ENCODE measurements at regions not wholly inside any gene's neighbourhood (a gene's known extent, or its start where the extent isn't known, plus 50 kb on each side); places are given as distances from the start of the nearest gene placed in this dataset.

DNA sequence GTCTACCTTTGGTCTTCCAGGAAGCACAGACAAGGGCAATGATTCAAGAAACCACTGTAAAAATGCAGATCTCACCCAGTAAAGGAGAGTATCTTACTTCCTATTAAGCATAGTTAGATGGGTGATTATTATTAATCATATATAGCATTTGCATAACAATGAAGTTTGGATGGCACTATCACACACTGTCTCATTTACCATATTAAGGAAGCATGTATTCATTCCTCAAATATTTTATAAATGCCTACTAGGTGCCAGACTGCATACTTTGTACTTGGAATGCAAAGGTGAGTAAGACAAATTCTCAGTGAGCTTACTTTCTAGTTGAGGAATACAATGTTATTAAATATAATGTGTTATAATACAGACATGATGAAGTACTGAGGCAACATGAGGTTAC, 53.9 kb upstream of the SKAP2 start (continued):
- TF ChIP-seq, protein P1, sequence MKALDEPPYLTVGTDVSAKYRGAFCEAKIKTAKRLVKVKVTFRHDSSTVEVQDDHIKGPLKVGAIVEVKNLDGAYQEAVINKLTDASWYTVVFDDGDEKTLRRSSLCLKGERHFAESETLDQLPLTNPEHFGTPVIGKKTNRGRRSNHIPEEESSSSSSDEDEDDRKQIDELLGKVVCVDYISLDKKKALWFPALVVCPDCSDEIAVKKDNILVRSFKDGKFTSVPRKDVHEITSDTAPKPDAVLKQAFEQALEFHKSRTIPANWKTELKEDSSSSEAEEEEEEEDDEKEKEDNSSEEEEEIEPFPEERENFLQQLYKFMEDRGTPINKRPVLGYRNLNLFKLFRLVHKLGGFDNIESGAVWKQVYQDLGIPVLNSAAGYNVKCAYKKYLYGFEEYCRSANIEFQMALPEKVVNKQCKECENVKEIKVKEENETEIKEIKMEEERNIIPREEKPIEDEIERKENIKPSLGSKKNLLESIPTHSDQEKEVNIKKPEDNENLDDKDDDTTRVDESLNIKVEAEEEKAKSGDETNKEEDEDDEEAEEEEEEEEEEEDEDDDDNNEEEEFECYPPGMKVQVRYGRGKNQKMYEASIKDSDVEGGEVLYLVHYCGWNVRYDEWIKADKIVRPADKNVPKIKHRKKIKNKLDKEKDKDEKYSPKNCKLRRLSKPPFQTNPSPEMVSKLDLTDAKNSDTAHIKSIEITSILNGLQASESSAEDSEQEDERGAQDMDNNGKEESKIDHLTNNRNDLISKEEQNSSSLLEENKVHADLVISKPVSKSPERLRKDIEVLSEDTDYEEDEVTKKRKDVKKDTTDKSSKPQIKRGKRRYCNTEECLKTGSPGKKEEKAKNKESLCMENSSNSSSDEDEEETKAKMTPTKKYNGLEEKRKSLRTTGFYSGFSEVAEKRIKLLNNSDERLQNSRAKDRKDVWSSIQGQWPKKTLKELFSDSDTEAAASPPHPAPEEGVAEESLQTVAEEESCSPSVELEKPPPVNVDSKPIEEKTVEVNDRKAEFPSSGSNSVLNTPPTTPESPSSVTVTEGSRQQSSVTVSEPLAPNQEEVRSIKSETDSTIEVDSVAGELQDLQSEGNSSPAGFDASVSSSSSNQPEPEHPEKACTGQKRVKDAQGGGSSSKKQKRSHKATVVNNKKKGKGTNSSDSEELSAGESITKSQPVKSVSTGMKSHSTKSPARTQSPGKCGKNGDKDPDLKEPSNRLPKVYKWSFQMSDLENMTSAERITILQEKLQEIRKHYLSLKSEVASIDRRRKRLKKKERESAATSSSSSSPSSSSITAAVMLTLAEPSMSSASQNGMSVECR (CRISPR knock-in tag; IDR thresholded peaks at IDR 0.05; ENCODE audit: borderline replicate concordance): no peak

DNA sequence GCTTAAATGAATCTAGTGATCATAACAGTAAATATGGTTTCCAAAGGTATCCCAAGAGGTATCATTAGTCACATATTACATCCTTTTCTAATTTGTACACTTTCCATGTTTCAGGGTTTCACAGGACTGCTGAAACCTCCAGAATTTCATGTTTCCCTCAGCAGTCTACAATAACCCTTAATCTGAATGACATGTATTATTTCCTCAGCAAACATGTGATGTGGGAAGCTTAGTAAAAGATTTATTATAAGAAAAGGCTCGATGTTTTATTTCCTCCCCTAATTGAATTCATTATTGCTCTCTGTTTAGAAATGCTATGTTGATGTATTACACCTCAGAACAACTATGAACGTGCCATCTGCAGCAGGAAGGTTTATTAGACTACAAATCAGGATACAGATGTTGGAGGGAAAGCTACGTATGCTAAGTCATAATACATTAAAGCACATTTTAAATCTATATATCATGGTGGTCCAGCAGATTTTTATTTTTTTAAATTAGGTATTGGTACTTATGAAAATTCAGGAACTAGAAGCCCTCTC, 52.5 kb upstream of the SKAP2 start:
- CTCF ChIA-PET: no interaction called here
- peaks cover 20% of the 10 kb centered on the region for H3K4me1 Mint-ChIP-seq
- TF ChIP-seq, protein P2, sequence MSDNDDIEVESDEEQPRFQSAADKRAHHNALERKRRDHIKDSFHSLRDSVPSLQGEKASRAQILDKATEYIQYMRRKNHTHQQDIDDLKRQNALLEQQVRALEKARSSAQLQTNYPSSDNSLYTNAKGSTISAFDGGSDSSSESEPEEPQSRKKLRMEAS (CRISPR knock-in tag; IDR thresholded peaks at IDR 0.05): no peak
- no peaks in the 10 kb centered on the region for H3K9me3 Mint-ChIP-seq
- ATAC-seq: no peak
- H3K4me3 Mint-ChIP-seq: no peak overlapping the region
- no peaks in the 10 kb centered on the region for H3K27me3 Mint-ChIP-seq (ENCODE audit: low read depth)
- POLR2A ChIA-PET: no interaction called here
- DNase-seq (ENCODE audit: low spot score): no peak
- no peak overlapping the region for H3K27ac Mint-ChIP-seq
- H3K36me3 Mint-ChIP-seq: no peaks in the 10 kb centered on the region

DNA sequence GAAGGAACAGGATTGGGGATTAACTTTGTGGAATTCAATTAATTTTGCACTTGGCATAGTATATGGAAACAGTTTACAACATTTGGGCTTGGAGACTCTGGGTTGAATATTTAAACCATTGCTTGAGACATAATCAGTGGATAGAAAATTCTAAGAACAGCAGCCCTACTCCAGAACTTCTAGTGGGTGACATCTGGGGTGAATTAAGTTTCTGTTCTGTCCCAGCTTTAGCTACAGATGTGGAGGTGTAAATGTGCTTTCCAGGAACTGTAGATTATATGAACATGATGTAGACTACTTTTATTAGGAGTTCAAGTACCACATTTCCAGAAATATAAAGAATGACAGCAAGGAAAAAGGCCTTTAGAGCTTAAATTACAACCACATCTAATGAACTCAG, 51.9 kb upstream of the SKAP2 start:
- Mint-ChIP-seq H3K4me1 (peaks cover 20% of the 10 kb centered on the region), H3K27ac (no peak overlapping the region), H3K9me3 (no peaks in the 10 kb centered on the region), H3K27me3 (ENCODE audit: low read depth) (no peaks in the 10 kb centered on the region), H3K36me3 (no peaks in the 10 kb centered on the region), H3K4me3 (no peak overlapping the region)
- DNase-seq (ENCODE audit: low spot score): no peak
- no peak for ATAC-seq
- POLR2A ChIA-PET: no interaction called here
- CTCF ChIA-PET: no interaction called here
- TF ChIP-seq, protein P3, sequence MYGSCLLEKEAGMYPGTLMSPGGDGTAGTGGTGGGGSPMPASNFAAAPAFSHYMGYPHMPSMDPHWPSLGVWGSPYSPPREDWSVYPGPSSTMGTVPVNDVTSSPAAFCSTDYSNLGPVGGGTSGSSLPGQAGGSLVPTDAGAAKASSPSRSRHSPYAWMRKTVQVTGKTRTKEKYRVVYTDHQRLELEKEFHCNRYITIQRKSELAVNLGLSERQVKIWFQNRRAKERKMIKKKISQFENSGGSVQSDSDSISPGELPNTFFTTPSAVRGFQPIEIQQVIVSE (CRISPR knock-in tag; IDR thresholded peaks at IDR 0.05; ENCODE audit: borderline replicate concordance): no peak
- TF ChIP-seq, protein P4, sequence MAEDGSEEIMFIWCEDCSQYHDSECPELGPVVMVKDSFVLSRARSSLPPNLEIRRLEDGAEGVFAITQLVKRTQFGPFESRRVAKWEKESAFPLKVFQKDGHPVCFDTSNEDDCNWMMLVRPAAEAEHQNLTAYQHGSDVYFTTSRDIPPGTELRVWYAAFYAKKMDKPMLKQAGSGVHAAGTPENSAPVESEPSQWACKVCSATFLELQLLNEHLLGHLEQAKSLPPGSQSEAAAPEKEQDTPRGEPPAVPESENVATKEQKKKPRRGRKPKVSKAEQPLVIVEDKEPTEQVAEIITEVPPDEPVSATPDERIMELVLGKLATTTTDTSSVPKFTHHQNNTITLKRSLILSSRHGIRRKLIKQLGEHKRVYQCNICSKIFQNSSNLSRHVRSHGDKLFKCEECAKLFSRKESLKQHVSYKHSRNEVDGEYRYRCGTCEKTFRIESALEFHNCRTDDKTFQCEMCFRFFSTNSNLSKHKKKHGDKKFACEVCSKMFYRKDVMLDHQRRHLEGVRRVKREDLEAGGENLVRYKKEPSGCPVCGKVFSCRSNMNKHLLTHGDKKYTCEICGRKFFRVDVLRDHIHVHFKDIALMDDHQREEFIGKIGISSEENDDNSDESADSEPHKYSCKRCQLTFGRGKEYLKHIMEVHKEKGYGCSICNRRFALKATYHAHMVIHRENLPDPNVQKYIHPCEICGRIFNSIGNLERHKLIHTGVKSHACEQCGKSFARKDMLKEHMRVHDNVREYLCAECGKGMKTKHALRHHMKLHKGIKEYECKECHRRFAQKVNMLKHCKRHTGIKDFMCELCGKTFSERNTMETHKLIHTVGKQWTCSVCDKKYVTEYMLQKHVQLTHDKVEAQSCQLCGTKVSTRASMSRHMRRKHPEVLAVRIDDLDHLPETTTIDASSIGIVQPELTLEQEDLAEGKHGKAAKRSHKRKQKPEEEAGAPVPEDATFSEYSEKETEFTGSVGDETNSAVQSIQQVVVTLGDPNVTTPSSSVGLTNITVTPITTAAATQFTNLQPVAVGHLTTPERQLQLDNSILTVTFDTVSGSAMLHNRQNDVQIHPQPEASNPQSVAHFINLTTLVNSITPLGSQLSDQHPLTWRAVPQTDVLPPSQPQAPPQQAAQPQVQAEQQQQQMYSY (CRISPR knock-in tag; IDR thresholded peaks at IDR 0.05): no peak
- TF ChIP-seq, protein P5, sequence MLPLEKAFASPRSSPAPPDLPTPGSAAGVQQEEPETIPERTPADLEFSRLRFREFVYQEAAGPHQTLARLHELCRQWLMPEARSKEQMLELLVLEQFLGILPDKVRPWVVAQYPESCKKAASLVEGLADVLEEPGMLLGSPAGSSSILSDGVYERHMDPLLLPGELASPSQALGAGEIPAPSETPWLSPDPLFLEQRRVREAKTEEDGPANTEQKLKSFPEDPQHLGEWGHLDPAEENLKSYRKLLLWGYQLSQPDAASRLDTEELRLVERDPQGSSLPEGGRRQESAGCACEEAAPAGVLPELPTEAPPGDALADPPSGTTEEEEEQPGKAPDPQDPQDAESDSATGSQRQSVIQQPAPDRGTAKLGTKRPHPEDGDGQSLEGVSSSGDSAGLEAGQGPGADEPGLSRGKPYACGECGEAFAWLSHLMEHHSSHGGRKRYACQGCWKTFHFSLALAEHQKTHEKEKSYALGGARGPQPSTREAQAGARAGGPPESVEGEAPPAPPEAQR (CRISPR knock-in tag; IDR thresholded peaks at IDR 0.05): no peak
- TF ChIP-seq OVOL2 (CRISPR knock-in tag; IDR thresholded peaks at IDR 0.05; ENCODE audit: borderline replicate concordance) (no peak), CREB1 (CRISPR knock-in tag; IDR thresholded peaks at IDR 0.05) (no peak), NR2C2 (CRISPR knock-in tag; IDR thresholded peaks at IDR 0.05) (no peak), CBFB (CRISPR knock-in tag; IDR thresholded peaks at IDR 0.05; ENCODE audit: low read depth) (no peak), ZNF121 (CRISPR knock-in tag; IDR thresholded peaks at IDR 0.05) (no peak), FOXK1 (CRISPR knock-in tag; IDR thresholded peaks at IDR 0.05) (no peak), ZNF416 (CRISPR knock-in tag; IDR thresholded peaks at IDR 0.05) (no peak)
- TF ChIP-seq, protein P6, sequence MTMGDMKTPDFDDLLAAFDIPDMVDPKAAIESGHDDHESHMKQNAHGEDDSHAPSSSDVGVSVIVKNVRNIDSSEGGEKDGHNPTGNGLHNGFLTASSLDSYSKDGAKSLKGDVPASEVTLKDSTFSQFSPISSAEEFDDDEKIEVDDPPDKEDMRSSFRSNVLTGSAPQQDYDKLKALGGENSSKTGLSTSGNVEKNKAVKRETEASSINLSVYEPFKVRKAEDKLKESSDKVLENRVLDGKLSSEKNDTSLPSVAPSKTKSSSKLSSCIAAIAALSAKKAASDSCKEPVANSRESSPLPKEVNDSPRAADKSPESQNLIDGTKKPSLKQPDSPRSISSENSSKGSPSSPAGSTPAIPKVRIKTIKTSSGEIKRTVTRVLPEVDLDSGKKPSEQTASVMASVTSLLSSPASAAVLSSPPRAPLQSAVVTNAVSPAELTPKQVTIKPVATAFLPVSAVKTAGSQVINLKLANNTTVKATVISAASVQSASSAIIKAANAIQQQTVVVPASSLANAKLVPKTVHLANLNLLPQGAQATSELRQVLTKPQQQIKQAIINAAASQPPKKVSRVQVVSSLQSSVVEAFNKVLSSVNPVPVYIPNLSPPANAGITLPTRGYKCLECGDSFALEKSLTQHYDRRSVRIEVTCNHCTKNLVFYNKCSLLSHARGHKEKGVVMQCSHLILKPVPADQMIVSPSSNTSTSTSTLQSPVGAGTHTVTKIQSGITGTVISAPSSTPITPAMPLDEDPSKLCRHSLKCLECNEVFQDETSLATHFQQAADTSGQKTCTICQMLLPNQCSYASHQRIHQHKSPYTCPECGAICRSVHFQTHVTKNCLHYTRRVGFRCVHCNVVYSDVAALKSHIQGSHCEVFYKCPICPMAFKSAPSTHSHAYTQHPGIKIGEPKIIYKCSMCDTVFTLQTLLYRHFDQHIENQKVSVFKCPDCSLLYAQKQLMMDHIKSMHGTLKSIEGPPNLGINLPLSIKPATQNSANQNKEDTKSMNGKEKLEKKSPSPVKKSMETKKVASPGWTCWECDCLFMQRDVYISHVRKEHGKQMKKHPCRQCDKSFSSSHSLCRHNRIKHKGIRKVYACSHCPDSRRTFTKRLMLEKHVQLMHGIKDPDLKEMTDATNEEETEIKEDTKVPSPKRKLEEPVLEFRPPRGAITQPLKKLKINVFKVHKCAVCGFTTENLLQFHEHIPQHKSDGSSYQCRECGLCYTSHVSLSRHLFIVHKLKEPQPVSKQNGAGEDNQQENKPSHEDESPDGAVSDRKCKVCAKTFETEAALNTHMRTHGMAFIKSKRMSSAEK (CRISPR knock-in tag; IDR thresholded peaks at IDR 0.05; ENCODE audit: borderline replicate concordance): no peak
- TF ChIP-seq, protein P7, sequence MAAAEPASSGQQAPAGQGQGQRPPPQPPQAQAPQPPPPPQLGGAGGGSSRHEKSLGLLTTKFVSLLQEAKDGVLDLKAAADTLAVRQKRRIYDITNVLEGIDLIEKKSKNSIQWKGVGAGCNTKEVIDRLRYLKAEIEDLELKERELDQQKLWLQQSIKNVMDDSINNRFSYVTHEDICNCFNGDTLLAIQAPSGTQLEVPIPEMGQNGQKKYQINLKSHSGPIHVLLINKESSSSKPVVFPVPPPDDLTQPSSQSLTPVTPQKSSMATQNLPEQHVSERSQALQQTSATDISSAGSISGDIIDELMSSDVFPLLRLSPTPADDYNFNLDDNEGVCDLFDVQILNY (CRISPR knock-in tag; IDR thresholded peaks at IDR 0.05): no peak
- TF ChIP-seq, protein P8, sequence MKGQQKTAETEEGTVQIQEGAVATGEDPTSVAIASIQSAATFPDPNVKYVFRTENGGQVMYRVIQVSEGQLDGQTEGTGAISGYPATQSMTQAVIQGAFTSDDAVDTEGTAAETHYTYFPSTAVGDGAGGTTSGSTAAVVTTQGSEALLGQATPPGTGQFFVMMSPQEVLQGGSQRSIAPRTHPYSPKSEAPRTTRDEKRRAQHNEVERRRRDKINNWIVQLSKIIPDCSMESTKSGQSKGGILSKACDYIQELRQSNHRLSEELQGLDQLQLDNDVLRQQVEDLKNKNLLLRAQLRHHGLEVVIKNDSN (CRISPR knock-in tag; IDR thresholded peaks at IDR 0.05): no peak
